H1 (cell line): ENCODE measurements at regions not wholly inside any gene's neighbourhood (a gene's known extent, or its start where the extent isn't known, plus 50 kb on each side); places are given as distances from the start of the nearest gene placed in this dataset.

ENCODE experiments used
- ATF3 ChIP-seq: IDR thresholded peaks from 2 replicates; pipeline ENCODE4 v1.6.1; 2011; ENCODE audit warnings: low read depth, mild to moderate bottlenecking, low read length; ENCODE audit not compliant: insufficient read depth
- JUND ChIP-seq: IDR thresholded peaks from 2 replicates; pipeline ENCODE4 v1.6.1; 2011; ENCODE audit warnings: mild to moderate bottlenecking, improper control_type of control experiment, low read length
- NANOG ChIP-seq: IDR thresholded peaks from 2 replicates; pipeline ENCODE4 v1.6.1; 2011; ENCODE audit warnings: low read length, low read depth, mild to moderate bottlenecking, inconsistent platforms; ENCODE audit not compliant: insufficient read depth, poor library complexity, severe bottlenecking
- NRF1 ChIP-seq: IDR thresholded peaks from 2 replicates; pipeline ENCODE4 v1.6.1; 2011; ENCODE audit warnings: mild to moderate bottlenecking, low read depth, low read length, improper control_type of control experiment
- RBBP5 ChIP-seq: IDR thresholded peaks from 2 replicates; pipeline ENCODE4 v1.7.1; 2012; ENCODE audit warnings: low read depth, mild to moderate bottlenecking, inconsistent platforms, low read length, moderate library complexity, borderline replicate concordance
- TEAD4 ChIP-seq: IDR thresholded peaks from 2 replicates; pipeline ENCODE4 v1.6.1; 2012; ENCODE audit warnings: low read depth, low read length, inconsistent platforms, mixed read lengths

- TF ChIP-seq ATF3 = no peak
- TF ChIP-seq TEAD4 = no peak
- no peak for TF ChIP-seq NANOG
- no peak for TF ChIP-seq JUND
- TF ChIP-seq RBBP5 = no peak
- TF ChIP-seq NRF1 = no peak
Observed at GRCh38 chr13:50730496-50731351, 112.8 kb downstream of the DLEU7 start (continued).
